Epithelial cell of proximal tubule (primary cell): ENCODE measurements at regions not wholly inside any gene's neighbourhood (a gene's known extent, or its start where the extent isn't known, plus 50 kb on each side); places are given as distances from the start of the nearest gene placed in this dataset.

Experiments
- DNase-seq: peaks from one replicate; pipeline ENCODE4 v3.0.0-alpha.2; 2011; ENCODE audit warnings: low read depth
- H3K4me3 ChIP-seq: 2 replicates; pipeline ENCODE4 v1.5.1; 2011; ENCODE audit warnings: low read depth, mild to moderate bottlenecking, low read length
- TF ChIP-seq, protein P1 (sequence below): conservative IDR thresholded peaks from 2 replicates; pipeline ENCODE4 v1.5.1; 2012; ENCODE audit warnings: low read depth, mild to moderate bottlenecking, low read length

DNA sequence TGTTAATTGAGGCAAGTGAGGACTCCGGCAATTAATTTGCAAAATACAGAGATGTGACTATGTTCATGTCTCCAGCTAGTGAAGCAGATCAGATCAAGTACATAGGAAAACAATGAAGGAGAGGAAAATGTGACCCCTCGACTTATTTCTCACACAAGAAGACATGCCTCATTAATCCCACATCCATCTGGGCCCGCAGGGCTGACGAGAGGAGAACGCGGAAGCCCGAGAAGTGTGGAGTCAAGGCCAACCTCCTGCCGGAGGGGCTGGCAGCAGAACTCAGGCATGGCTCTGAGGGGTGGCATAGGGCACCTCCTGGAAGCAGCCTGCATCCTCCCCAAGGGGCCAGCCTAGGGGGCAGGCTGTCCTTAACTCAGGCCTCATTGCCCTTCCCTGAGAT is 54.4 kb downstream of the ZNF503 start:
- DNase-seq = peak; percentile 13
- no peak overlapping the region for H3K4me3 ChIP-seq
- TF ChIP-seq, protein P1, sequence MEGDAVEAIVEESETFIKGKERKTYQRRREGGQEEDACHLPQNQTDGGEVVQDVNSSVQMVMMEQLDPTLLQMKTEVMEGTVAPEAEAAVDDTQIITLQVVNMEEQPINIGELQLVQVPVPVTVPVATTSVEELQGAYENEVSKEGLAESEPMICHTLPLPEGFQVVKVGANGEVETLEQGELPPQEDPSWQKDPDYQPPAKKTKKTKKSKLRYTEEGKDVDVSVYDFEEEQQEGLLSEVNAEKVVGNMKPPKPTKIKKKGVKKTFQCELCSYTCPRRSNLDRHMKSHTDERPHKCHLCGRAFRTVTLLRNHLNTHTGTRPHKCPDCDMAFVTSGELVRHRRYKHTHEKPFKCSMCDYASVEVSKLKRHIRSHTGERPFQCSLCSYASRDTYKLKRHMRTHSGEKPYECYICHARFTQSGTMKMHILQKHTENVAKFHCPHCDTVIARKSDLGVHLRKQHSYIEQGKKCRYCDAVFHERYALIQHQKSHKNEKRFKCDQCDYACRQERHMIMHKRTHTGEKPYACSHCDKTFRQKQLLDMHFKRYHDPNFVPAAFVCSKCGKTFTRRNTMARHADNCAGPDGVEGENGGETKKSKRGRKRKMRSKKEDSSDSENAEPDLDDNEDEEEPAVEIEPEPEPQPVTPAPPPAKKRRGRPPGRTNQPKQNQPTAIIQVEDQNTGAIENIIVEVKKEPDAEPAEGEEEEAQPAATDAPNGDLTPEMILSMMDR = no peak

GRCh38 chr10:75345738-75346137 is 55.8 kb downstream of the ZNF503 start:
- TF ChIP-seq, protein P1 = no peak

DNA sequence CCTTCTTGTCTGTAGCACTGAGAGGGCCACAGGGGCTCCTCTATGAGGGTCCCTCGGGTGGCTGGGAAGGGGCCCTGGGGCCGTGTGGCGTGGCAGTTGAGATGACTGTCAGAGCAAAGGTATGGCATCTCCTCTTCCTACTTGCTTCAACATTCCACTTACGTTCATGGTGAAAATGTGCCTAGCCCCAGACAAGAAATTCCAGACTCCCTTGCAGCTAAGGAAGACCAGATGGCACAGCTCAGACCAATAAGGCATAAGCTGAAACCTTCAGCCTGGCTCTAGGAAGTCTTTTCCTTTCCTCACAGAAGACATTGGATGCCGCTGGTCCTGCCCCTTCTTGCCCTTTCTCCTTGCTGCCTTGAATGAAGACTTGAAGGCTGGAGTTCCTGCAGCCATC is 57.4 kb downstream of the ZNF503 start:
- DNase-seq = no peak
- no peak overlapping the region for H3K4me3 ChIP-seq
- TF ChIP-seq, protein P1 = no peak

More at GRCh38 chr10:75345738-75346137, 55.8 kb downstream of the ZNF503 start:
- no peak overlapping the region for H3K4me3 ChIP-seq
- DNase-seq = no peak

DNA sequence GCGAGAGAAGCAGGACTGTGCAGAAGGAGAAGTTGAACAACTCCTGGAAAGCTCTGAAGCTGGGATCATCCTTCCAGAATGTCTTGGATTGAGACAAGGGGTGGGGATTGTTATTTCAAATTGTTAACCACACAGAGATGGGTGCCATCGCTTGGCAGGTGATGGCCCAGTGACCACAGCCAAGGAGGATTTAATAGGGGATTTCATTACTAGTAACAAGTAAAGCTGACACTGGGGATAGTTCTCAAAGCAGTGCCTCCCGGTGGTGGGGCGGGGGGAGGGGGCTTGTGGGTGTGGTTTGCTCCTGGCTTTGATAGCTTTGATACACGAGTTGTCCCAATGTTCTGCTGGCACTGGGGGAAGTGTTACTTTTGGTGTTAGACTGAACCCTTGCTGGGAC is 59.2 kb downstream of the ZNF503 start:
- TF ChIP-seq, protein P1 = no peak
- no peak overlapping the region for H3K4me3 ChIP-seq
- DNase-seq = no peak

- H3K4me3 ChIP-seq = no peak overlapping the region
- DNase-seq = no peak
- TF ChIP-seq, protein P1 = no peak
Measured at GRCh38 chr10:75335983-75336382, 65.6 kb downstream of the ZNF503 start.

- no peak overlapping the region for H3K4me3 ChIP-seq
- no peak for DNase-seq
- TF ChIP-seq, protein P1 = no peak
Measured at GRCh38 chr10:75335191-75335590, 66.4 kb downstream of the ZNF503 start.

DNA sequence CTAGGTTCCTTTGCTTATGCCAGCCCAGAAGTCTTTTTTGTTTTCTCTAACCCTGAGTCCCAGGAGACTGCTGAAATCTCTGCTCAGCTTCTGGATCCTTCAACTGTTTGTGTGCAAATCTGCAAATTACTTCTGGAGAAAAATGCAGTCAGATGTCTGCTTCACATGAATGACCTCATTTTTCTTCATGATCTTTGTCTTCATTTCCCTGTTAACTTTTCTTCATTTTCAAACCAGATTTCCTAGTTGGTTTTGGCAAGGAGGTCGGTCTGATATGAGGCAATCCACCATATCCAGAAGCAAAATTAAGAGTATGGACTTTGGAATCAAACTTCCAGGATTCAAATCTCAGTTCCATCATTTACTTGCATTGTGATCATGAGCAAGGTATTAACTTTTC is 66.8 kb downstream of the ZNF503 start:
- DNase-seq = no peak
- TF ChIP-seq, protein P1 = no peak
- H3K4me3 ChIP-seq = no peak overlapping the region
